Activated naive CD4-positive, alpha-beta T cell treated with anti-CD3 and anti-CD28 coated beads, Interleukin-2, amount 50 U/mL, for 72 hours (primary cell): ENCODE measurements at regions not wholly inside any gene's neighbourhood (a gene's known extent, or its start where the extent isn't known, plus 50 kb on each side); places are given as distances from the start of the nearest gene placed in this dataset.

Experiments
- ATAC-seq, 2 donors: fragments of 150-1000 bp; cut with Tn5 transposase; 2 replicates each; pipeline ENCODE4 v1.10.0; 2021; ENCODE audit warnings: mild to moderate bottlenecking in 2 of 2, moderate library complexity in 2 of 2
- DNase-seq, 2 donors: peaks; one replicate each; pipeline ENCODE4 v3.0.0; 2021 to 2022; ENCODE audit warnings: low spot score in 2 of 2
- H3K27ac Mint-ChIP-seq, 2 donors: one replicate each; pipeline ENCODE4 v1.8.0; 2022; ENCODE audit warnings: mild to moderate bottlenecking in 2 of 2, mixed read lengths in 2 of 2
- H3K36me3 Mint-ChIP-seq, 2 donors: one replicate each; pipeline ENCODE4 v1.8.0; 2022; ENCODE audit warnings: mixed read lengths in 2 of 2
- H3K9me3 Mint-ChIP-seq, 2 donors: one replicate each; pipeline ENCODE4 v1.8.0; 2022; ENCODE audit warnings: mixed read lengths in 2 of 2

DNA sequence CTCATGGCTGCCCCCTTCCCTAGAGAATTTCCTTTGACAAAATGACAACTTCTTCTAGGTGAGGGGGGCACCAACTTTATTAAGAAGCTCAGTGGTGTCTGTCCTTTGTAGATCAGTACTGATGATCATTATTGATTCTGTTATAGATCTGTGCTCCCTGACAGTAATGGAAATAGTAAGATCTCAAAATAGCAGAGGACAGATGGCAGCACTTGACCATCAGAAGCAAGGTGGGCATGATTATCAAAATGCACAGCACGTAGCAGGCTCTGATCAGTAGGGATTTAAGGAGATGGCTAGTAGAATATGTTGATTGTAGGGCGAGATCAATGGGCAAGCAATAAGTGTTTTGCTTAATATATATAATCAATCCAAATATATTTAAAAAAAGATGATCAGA lies 208.6 kb upstream of the HDDC2 start:
- no peak for ATAC-seq
- Mint-ChIP-seq H3K36me3 (no peaks in the 10 kb centered on the region), H3K27ac (no peak overlapping the region), H3K9me3 (no peaks in the 10 kb centered on the region)
- no peak for DNase-seq

- ATAC-seq (no peak), DNase-seq (no peak)
- H3K36me3 Mint-ChIP-seq, result no peaks in the 10 kb centered on the region
- no peaks in the 10 kb centered on the region for H3K9me3 Mint-ChIP-seq
- no peak overlapping the region for H3K27ac Mint-ChIP-seq
These were observed 210.1 kb upstream of the HDDC2 start for GRCh38 chr6:125511809-125512396.

DNA sequence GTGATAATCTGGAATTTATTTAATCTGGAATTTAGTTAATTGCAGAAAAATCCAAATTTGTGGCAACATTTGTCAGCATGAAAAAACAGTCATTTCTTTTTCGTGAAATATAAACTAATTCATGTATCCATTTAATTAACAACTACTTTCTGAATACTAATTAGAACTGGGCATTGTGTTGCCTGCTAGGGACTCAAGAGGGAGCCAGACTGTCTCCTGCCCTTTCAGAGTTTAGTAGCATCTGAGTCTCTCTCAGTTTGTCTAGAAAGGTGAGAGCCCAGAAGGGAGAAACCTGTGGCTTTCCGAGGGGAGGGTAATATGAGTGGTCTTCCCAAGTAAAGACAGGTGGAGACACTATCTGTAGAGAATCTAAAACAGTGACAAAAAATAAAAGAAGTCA lies 210.9 kb upstream of the HDDC2 start:
- Mint-ChIP-seq H3K9me3 (no peaks in the 10 kb centered on the region), H3K36me3 (no peaks in the 10 kb centered on the region), H3K27ac (no peak overlapping the region)
- DNase-seq (no peak), ATAC-seq (no peak)

GRCh38 chr6:125513978-125514377 lies 212.2 kb upstream of the HDDC2 start:
- H3K9me3 Mint-ChIP-seq, result no peaks in the 10 kb centered on the region
- H3K27ac Mint-ChIP-seq, result no peak overlapping the region
- no peak for ATAC-seq
- DNase-seq, result no peak
- H3K36me3 Mint-ChIP-seq, result no peaks in the 10 kb centered on the region

DNA sequence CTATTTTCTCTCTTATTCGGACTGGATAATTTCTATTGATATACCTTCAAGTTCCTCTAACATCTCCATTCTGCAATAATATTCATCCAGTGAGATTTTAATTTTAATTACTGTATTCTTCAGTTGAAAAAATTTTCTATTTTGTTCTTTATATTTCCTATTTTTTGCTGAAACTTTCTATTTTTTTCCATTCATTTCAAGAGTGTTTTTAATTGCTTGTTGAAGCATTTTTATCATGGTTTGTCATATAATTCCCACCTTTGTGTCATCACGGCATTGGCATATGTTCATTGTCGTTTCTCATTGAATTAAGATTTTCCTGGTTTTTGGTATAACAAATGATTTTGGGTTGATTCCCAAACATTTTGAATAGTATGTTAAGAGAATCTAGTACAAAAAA lies 214.9 kb upstream of the HDDC2 start:
- ATAC-seq (no peak), DNase-seq (no peak)
- H3K27ac Mint-ChIP-seq, result no peak overlapping the region
- no peaks in the 10 kb centered on the region for H3K36me3 Mint-ChIP-seq
- no peaks in the 10 kb centered on the region for H3K9me3 Mint-ChIP-seq

GRCh38 chr6:125519367-125519766 lies 217.6 kb upstream of the HDDC2 start:
- H3K27ac Mint-ChIP-seq, result no peak overlapping the region
- no peaks in the 10 kb centered on the region for H3K36me3 Mint-ChIP-seq
- ATAC-seq (no peak), DNase-seq (no peak)
- no peaks in the 10 kb centered on the region for H3K9me3 Mint-ChIP-seq

GRCh38 chr6:125524356-125524755 lies 222.6 kb upstream of the HDDC2 start:
- no peak overlapping the region for H3K27ac Mint-ChIP-seq
- no peaks in the 10 kb centered on the region for H3K9me3 Mint-ChIP-seq
- DNase-seq (no peak), ATAC-seq (no peak)
- no peaks in the 10 kb centered on the region for H3K36me3 Mint-ChIP-seq

DNA sequence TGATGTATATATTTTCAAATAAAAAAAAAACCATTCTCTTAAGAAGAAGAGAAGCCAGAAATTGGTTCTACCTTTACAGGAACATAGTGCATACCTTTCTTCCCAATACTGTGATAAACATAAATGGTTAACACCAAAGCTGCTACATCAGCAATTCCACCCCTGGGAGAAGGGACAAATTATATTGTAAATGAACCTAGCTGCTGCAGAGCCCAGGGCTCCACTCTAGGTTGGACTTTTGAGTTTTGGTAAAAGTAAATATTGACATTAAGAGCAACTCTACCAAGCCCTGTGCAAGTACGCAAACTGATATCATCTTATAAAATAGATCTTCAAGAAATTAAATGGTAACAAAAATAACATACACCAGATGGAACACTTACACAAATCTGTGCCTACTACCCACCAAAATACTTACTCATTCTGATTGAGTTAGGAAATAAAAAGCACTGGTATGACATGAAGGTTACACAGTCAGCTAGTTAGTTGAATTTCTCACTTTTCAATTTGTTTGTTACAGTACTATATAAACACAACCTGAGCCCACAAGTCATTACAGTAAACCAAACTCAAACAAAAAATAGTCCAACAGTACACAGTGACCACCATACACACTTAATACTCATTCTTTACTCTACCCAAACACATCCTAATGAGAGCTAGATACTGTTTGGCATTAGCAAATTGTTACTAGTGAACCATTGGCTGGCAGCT lies 223.3 kb upstream of the HEY2 start:
- H3K9me3 Mint-ChIP-seq, result no peaks in the 10 kb centered on the region
- no peaks in the 10 kb centered on the region for H3K36me3 Mint-ChIP-seq
- no peak for DNase-seq
- no peak overlapping the region for H3K27ac Mint-ChIP-seq
- no peak for ATAC-seq

GRCh38 chr6:125528621-125529041 lies 220.8 kb upstream of the HEY2 start:
- no peak for DNase-seq
- no peaks in the 10 kb centered on the region for H3K36me3 Mint-ChIP-seq
- H3K9me3 Mint-ChIP-seq, result no peaks in the 10 kb centered on the region
- ATAC-seq, result no peak
- no peak overlapping the region for H3K27ac Mint-ChIP-seq

- Mint-ChIP-seq H3K36me3 (no peaks in the 10 kb centered on the region), H3K9me3 (no peaks in the 10 kb centered on the region), H3K27ac (no peak overlapping the region)
- no peak for DNase-seq
- no peak for ATAC-seq
These were observed 220.4 kb upstream of the HEY2 start for GRCh38 chr6:125529061-125529460.

DNA sequence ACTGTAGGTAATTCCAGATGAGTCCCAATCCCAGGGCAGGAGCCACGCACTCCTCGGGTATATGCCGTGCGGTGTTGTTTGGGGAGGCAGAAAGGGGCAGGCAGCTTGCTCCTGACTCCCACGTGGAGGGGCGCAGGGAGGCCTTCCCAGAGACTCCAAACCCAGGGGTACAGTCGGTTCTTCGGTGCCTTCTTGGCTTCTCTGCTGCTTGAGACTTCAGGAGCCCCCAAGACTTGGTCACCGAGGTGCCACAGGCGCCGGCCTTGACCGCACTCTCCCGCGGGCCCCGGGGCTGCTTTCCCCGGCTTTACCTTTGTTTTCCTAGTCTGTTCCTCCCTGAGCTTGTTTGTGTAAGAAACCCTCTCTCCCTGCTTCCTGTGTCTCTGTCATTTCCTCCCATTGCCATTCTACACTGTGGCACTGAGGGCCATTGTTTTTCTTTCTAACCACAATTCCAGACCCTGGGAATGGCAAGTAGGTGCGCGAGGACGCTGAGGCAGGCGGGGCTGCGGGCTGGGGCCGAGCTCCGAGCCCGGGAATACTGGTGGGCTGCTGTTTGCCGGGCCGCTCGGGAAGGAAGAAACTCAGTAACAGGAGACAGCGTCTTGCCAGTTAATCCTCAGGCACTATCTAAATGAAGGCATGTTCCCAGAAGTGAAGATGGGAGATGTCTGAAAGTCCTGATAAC lies 215.6 kb upstream of the HEY2 start:
- DNase-seq, result no peak
- Mint-ChIP-seq H3K9me3 (no peaks in the 10 kb centered on the region), H3K27ac (no peak overlapping the region), H3K36me3 (no peaks in the 10 kb centered on the region)
- ATAC-seq, result no peak

DNA sequence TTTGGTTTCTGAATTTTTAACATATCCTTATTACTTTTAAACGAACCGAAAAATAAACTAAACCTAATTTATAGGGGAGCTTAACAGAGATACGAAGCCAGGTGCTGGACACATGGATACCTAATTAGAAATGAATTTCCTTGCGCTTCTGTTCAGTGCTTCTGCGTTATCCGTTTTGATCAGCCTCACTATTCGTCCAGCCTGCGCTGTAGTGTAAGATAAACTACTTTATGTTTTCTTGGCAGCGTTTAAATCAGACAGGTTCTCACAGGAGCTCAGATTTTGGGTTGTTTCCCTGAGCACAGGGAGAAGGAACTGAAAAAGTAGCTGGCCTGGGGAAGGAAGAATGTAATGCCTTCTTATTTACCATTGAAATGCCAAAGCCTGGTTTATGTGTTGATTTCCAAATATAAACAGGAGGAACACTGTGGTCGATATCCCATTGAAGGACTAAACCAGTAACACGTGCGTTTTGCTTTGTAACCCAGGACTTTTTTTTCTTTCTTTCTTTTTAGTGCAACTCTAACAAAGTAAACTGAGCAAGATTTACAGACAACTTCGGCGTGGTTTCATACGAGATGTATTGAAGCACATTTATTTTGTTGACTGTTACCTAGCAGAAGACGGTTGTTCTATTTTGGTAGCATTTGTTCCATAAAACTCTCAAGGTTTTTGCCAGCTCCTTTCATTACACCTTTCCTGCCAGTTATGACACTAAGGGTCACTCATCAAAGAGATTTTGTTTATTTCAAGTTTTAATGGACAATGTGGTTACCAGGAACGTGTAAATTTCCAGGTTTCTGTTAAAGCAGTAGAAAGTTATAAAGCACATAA lies 214.8 kb upstream of the HEY2 start:
- Mint-ChIP-seq H3K27ac (no peak overlapping the region), H3K36me3 (no peaks in the 10 kb centered on the region)
- DNase-seq, result no peak

GRCh38 chr6:125537090-125537489 lies 212.3 kb upstream of the HEY2 start:
- DNase-seq (no peak), ATAC-seq (no peak)
- Mint-ChIP-seq H3K36me3 (no peaks in the 10 kb centered on the region), H3K27ac (no peak overlapping the region), H3K9me3 (no peaks in the 10 kb centered on the region)

More for the DNA sequence above, 214.8 kb upstream of the HEY2 start:
- no peak for ATAC-seq
- H3K9me3 Mint-ChIP-seq, result no peaks in the 10 kb centered on the region

GRCh38 chr6:125539892-125540291 lies 209.5 kb upstream of the HEY2 start:
- no peak for ATAC-seq
- no peak for DNase-seq
- Mint-ChIP-seq H3K27ac (no peak overlapping the region), H3K9me3 (no peaks in the 10 kb centered on the region), H3K36me3 (no peaks in the 10 kb centered on the region)

DNA sequence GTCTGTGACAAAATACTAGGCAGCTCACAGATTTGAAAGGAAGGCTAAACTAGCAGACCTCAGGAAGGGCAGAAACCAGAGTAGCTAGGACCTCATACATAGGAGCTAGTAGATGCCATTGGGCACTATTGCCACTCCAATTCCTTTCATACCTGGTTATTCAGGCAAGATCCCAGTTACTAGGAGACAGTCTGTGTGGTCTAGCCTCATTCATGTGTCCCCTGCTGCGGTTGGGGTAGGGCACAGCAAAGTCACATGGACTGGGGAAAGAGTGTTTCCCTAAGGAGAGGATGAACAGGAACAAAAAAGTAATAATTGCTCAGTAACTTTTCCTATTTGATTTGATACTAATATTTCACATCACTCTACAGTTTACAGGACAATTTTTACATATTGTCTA lies 204.6 kb upstream of the HEY2 start:
- H3K27ac Mint-ChIP-seq, result no peak overlapping the region
- no peak for ATAC-seq

GRCh38 chr6:125546841-125547251 lies 202.6 kb upstream of the HEY2 start:
- DNase-seq, result no peak
- no peak overlapping the region for H3K27ac Mint-ChIP-seq
- no peaks in the 10 kb centered on the region for H3K36me3 Mint-ChIP-seq
- H3K9me3 Mint-ChIP-seq, result no peaks in the 10 kb centered on the region
- no peak for ATAC-seq

More for the DNA sequence above, 204.6 kb upstream of the HEY2 start:
- no peaks in the 10 kb centered on the region for H3K9me3 Mint-ChIP-seq
- no peaks in the 10 kb centered on the region for H3K36me3 Mint-ChIP-seq
- DNase-seq, result no peak

- ATAC-seq, result no peak
- no peaks in the 10 kb centered on the region for H3K9me3 Mint-ChIP-seq
- DNase-seq, result no peak
- no peaks in the 10 kb centered on the region for H3K36me3 Mint-ChIP-seq
- no peak overlapping the region for H3K27ac Mint-ChIP-seq
These were observed 202.1 kb upstream of the HEY2 start for GRCh38 chr6:125547381-125547780.
